Umbilical cord (tissue), 1 donor: ENCODE measurements at regions not wholly inside any gene's neighbourhood (a gene's known extent, or its start where the extent isn't known, plus 50 kb on each side); places are given as distances from the start of the nearest gene placed in this dataset.

Source experiments
- DNase-seq: peaks from one replicate; pipeline ENCODE4 v3.0.0-alpha.2; 2015; ENCODE audit warnings: low spot score

- no peak for DNase-seq
These were observed 969.9 kb upstream of the EPHA7 start for GRCh38 chr6:94389218-94389617.

DNA sequence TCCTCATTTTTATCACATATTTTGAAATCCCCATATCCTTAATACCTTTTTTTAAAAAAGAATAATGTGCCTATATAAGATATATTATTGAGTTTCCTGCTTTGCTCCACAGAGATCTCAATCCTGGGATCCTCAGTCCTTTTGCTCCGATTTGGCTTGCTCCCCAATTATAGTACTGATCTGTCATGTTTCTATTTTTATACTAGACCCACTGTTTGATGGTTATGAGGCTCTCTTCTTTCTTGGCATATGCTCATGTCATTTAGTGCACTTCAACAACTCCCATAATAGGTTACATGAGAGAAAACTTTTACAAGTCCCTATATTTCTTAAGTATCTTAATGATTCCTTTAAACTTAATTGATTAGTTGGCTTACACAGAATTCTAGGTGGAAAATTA lies 958.5 kb upstream of the EPHA7 start:
- no peak for DNase-seq

DNA sequence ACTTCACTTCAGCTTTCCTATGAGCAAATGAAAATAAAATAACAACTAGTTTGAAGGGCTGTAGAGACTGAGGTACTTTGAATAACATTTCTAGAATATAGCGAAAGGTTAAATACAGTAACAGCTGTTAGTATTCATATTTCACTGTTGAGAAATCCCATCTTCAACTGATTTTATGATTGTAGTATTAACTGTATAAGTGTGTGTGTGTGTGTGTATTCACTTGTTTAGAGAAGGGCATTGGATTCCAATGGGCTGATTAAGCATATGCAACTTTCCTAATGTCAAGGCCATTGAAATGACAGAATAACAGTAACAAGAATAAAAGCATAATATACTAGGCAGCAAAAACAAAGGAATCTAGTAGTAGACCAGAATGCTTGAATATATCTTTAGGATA lies 957.5 kb upstream of the EPHA7 start:
- DNase-seq, result no peak

DNA sequence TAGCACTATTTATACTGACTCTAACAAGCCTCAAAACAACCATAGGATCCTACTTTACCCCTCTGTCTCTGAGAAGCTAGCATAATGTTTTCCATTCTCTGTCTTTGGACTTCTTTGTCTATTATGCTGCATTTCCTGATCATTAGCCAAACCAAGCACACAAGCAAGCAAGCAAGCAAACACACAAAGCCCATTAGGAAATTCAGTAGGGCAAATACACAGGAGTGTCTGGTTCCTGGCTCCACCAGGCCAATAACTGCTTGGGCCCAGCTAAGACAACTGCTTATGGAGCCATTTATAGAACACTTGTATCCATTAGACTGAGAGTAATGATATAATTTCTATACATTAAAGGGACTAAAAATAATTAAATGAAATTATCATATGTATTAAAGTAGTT lies 952.9 kb upstream of the EPHA7 start:
- DNase-seq, result no peak

DNA sequence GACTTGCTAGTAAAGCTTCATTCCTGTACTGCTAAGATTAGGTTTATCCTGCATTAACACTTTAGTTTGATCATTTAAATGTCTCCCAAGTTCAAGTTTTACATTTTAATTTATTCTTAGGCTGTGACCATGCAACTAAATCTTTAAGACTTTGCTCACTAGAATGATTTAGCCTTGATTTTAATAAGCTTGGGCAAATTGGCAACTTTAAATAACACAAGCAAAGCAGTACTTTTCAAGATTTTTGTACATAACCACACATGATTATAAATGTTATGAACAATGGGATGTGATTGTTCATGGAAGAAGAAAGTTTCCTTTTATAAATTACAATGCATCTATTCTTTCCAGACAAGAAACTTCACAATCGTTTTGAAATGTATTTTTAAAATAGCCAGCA lies 948.0 kb upstream of the EPHA7 start:
- no peak for DNase-seq

DNA sequence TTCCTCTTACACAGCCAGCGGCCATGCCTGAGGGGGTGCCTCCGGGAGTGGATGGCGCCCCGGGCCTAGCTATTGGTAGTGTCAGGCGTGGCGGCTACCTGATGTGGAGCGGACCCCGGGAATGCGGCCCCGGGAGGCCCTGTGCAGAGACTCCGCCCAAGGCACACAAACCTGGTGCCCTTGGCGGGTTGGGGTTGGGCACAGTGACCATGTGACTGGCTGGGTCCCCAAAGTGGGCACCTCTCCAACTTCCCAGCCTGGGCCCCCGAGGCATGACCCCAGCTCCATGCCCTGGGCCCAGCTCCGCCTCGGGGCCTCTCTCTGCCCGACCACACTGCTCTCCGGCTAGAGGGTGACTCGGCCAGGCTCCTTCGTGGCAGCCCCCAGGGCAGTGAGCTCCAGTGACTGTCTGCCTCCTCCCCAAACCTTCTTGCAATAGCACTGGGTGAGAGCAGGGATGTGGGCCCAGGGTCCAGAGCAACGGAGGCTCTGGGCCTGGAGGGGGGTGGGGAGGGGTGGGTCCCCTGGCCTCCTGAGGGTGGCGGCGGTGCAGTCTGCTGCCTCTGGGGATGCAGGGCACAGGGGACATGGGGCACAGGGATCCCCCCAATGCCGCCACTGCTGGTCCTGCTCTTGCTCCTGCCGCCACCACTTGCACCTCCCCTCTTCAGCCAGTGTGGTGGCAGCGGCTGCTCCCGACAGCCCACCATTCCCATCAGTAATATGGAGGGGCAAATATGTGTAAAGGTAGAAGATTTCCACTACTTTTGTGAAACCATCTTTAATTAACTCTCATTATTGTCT lies 942.9 kb upstream of the EPHA7 start:
- DNase-seq, result no peak

DNA sequence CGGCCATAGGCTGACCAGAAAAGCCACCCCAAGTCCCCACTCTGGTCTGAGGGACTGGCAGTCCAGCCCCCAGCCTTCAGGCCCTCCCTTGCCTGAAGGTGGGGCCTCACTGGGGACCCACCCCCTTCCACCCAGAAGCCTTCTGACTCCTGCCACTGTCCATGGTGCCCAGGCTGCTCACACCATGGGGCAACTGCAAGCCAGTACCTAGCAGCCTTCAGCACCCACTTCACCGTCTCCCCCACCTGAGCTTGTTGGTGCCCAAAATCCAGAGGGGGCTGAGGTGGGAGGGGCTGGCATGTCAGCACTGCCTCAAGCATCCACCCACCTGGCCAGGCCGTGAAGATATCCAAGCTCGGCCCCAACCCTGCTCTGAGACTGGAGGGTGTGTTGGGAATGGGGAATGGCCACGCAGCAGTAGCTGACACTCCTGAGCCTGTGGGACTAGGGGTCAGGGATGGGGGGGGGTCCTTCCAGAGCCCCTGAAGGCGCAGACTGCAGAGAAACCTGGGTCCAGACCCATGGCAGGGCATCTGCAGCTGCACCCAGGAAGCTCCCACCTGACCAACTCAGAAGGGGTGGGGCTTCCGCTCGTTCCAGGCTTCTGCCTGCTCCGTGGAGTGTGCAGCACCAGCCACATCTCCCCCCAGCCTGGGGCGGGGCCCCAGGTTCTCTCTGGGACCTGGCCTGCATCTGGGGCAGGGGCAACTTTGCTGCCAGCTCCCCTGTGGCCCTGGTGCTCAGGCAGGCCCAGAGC lies 942.1 kb upstream of the EPHA7 start:
- no peak for DNase-seq

GRCh38 chr6:94357381-94357980 lies 938.1 kb upstream of the EPHA7 start:
- DNase-seq, result no peak

DNA sequence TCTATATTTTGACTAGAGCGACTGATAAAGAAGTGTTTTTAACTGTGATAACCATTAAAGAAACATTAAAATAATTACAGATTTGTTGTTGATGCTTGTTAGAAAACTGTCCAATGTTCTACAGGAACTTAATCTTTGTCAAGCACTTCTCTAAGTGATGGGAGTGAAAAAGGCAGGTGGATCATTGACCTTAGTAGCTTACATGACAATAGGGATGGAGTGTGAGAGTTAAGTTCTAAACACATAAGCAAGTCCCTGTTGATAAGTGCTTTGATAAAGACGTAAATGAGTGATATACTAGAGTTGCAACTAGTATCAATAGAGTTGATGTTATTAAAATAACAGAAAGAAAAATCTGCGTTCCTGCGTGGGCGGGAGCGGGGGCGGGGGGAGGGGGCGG lies 931.5 kb upstream of the EPHA7 start:
- no peak for DNase-seq

DNA sequence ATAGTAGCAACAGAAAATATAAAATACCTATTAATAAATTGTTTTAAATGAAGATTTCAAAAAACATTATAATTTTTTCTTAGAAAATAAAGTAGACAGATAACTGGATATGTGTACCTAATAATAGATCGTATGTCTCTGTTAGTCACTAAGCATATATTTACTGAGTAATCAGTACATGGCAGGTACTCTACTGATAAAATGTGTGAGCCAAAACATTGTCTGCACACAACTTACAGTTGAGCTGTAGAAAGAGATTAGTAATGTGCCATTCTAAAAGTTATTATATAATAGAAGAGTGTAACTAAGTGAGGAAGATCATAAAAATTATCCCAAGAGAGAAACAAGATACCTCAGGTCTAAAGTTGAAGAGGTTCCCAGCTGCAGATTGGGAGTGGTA lies 929.9 kb upstream of the EPHA7 start:
- no peak for DNase-seq

DNA sequence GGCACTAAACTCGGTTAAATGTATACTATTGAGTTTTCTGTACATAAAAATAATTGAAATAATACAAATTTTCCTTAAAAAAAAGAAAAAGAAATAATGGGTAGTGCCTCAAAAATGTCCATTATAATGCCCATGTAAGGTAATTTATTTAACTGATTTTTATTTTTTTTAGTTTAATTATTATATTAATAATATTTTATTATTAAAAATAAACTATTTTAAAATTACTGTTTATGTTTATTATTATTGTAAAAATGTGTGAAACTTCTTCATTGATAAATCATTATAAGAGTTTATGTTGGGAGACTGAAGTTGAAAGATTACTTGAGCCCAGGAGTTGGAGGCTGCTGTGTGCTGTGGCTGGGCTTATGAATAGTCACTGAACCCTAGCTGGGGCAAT lies 925.5 kb upstream of the EPHA7 start:
- no peak for DNase-seq

- no peak for DNase-seq
These were observed 921.8 kb upstream of the EPHA7 start for GRCh38 chr6:94341173-94341572.

DNA sequence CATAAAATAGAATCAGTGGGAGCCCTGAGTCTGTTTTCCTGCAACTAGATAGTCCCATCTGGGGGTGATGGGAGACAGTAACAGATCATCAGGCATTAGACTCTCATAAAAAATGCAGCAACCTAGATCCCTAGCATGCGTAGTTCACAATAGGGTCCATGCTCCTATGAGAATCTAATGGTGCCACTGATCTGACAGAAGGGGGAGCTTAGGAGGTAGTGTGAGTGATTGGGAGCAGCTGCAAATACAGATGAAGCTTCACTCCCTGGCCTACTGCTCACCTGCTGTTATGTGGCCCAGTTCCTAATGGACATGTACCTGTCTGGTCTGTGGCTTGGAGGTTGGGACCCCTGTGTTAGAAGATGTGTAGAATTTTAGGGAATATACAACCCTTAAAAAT lies 904.5 kb upstream of the EPHA7 start:
- no peak for DNase-seq

DNA sequence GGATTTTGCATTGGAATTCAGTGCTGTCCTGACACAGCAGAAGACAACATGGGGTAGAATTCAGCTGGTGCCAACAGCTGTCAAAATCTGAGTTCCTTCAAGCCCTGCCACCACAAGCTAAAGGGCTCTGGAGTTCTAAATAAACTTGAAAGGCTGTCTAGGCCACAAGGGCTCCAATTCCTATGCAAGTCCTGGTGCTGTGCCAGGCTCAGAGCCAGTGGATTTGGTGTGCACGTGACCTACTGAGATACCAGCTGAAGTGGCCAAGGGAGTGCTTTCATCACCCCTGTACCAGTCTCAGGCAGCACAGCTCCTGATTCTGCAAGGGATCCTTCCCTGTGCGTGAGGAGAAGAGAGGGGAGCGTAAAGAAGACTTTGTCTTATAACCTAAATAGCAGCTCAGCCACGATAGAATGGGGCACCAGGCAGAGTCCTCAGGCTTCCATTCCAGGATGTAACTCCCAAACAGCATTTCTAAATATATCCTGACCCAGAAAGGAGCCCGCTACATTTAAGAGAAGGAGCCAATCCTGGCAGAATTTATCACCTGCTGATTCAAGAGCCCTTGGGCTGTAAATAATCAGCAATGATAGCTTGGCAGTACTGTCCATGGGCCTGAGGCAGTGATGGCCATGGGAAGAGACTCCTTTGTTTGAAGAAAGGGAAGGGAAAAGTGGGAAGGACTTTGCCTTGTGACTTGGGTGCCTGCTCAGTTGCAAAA lies 881.2 kb upstream of the EPHA7 start:
- DNase-seq, result no peak

GRCh38 chr6:94289131-94289530 lies 869.8 kb upstream of the EPHA7 start:
- DNase-seq, result no peak

DNA sequence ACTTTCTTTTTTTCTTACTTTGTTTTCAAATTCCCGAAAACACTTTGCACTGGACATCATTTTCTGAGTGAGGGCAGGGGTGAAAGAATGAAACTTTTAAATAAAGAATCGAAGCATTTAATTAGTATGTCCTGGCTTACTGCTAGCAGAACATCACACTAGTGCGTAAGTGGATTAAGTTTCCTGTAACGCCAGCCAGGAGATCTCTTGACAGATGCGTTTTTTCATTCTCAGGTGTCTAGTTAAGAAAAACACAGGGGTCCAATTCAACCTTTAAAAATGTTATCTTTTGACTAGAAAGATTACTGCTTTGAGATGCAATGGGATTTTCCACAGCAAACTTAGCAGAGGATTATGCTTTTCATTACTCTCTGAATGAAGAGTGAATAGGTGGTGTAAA lies 858.8 kb upstream of the EPHA7 start:
- DNase-seq, result no peak

- DNase-seq, result no peak
These were observed 853.0 kb upstream of the EPHA7 start for GRCh38 chr6:94272327-94272726.

DNA sequence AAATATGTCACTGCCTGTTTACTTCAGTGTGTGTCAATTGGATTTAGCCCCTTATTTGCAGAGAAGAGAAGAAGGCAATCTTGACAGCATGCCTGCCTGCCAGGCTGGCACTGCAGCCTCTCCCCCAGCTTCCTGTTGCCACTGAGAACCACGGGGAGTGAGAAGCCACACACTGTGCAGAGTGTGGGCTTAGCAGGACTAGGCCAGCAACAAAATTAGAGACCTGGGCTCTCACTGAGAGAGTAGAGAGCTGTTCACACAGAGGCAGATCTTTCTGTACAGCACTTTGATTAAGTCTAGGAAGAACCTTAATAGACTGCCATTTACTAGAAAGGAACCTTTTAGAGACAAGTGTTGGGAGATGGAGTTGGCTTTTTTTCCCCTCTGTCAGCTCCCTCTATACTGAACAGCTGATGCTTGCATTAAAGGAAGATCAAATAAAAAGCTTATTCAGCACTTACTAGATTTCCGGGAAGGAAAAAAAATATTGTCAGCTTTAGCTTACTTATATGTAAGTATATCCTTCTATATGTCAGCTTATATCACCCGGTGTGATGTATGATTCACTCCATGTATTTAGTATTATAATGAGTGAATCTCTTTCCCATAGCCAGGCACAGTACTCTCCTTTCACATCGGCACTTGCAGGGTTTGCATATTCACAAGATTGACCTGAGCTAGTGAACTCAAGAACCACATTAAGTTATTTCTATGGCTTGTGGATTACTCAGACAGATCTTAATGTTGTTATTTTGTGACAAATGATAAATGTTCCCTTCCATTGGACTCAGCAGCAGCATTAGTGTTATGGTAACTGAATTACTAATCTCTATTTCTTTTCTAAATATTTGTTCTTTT lies 851.0 kb upstream of the EPHA7 start:
- peak; percentile 10 for DNase-seq

- DNase-seq, result no peak
These were observed 849.9 kb upstream of the EPHA7 start for GRCh38 chr6:94269256-94269655.

GRCh38 chr6:94260765-94261164 lies 841.4 kb upstream of the EPHA7 start:
- DNase-seq, result no peak

DNA sequence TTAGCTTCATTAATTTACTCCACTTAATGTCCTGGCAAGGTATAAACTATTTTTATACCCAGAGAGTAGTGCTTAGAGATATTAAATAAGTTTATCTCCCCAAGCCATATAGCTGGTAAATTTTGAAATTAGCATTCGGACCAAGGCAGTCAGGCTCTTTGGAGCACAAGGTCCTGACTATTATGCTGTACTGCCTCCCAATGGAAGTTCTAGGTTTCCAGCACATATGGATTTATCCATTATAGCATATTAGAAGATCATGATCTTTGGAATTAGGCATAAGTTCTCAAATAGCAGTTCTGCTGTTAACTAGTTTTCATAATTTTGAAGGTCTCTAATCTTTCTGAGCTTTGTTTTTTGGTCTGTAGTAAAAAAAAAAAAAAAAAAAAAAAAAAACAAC lies 835.3 kb upstream of the EPHA7 start:
- peak; percentile 21 for DNase-seq
